GM23338 (cell line): ENCODE measurements at regions not wholly inside any gene's neighbourhood (a gene's known extent, or its start where the extent isn't known, plus 50 kb on each side); places are given as distances from the start of the nearest gene placed in this dataset.

Source experiments
- ATAC-seq: fragments of 200-7000 bp; cut with Tn5 transposase; 3 replicates; pipeline ENCODE4 v1.9.1; 2020
- DNase-seq: peaks from one replicate; pipeline ENCODE4 v3.0.0-alpha.2; 2015; ENCODE audit warnings: low spot score
- H2AFZ ChIP-seq: fragments of 200-600 bp; sonication (generic); 2 replicates; pipeline ENCODE4 v1.8.0; 2016; ENCODE audit warnings: antibody characterized with exemption, mild to moderate bottlenecking, moderate library complexity
- H3F3A ChIP-seq: fragments of 200-600 bp; sonication (generic); replicated peaks from 2 replicates; pipeline ENCODE4 v1.8.0; 2017; ENCODE audit warnings: antibody characterized with exemption, mixed run types, low read depth
- H3K27ac ChIP-seq: fragments of 200-600 bp; sonication (generic); 2 replicates; pipeline ENCODE4 v1.6.1; 2016; ENCODE audit warnings: low read depth
- H3K27me3 ChIP-seq: fragments of 200-600 bp; sonication (generic); 2 replicates; pipeline ENCODE4 v1.8.0; 2016; ENCODE audit warnings: mild to moderate bottlenecking, mixed run types, moderate library complexity; ENCODE audit not compliant: insufficient read depth
- H3K36me3 ChIP-seq: fragments of 200-600 bp; sonication (generic); 2 replicates; pipeline ENCODE4 v1.8.0; 2016; ENCODE audit warnings: mild to moderate bottlenecking; ENCODE audit not compliant: insufficient read depth
- H3K4me1 ChIP-seq: fragments of 200-600 bp; sonication (generic); 2 replicates; pipeline ENCODE4 v1.8.0; 2016; ENCODE audit warnings: mild to moderate bottlenecking, moderate library complexity; ENCODE audit not compliant: insufficient read depth
- H3K4me2 ChIP-seq: fragments of 200-600 bp; sonication (generic); 2 replicates; pipeline ENCODE4 v1.7.1; 2017; ENCODE audit warnings: mixed run types
- H3K4me3 ChIP-seq: fragments of 200-600 bp; sonication (generic); 2 replicates; pipeline ENCODE4 v1.6.1; 2016; ENCODE audit warnings: mixed run types
- H3K79me2 ChIP-seq: fragments of 200-600 bp; sonication (generic); replicated peaks from 2 replicates; pipeline ENCODE4 v1.8.0; 2017; ENCODE audit warnings: mild to moderate bottlenecking; ENCODE audit not compliant: insufficient read depth
- H3K9me2 ChIP-seq: fragments of 200-600 bp; sonication (generic); 2 replicates; pipeline ENCODE4 v1.8.0; 2017; ENCODE audit not compliant: insufficient read depth
- H4K20me1 ChIP-seq: fragments of 200-600 bp; sonication (generic); replicated peaks from 2 replicates; pipeline ENCODE4 v1.8.0; 2017; ENCODE audit warnings: mild to moderate bottlenecking; ENCODE audit not compliant: insufficient read depth
- H3K27ac Mint-ChIP-seq: 2 replicates; pipeline ENCODE4 v1.8.0; 2020; ENCODE audit warnings: inconsistent platforms, mild to moderate bottlenecking, moderate library complexity, mixed read lengths
- H3K27me3 Mint-ChIP-seq: 3 replicates; pipeline ENCODE4 v1.8.0; 2022; ENCODE audit warnings: low read depth, mild to moderate bottlenecking, moderate library complexity, mixed read lengths, inconsistent platforms; ENCODE audit not compliant: insufficient read depth, poor library complexity
- H3K36me3 Mint-ChIP-seq: 3 replicates; pipeline ENCODE4 v1.8.0; 2021; ENCODE audit warnings: low read depth, mild to moderate bottlenecking, inconsistent platforms, moderate library complexity, mixed read lengths
- H3K4me1 Mint-ChIP-seq: 3 replicates; pipeline ENCODE4 v1.8.0; 2020; ENCODE audit warnings: mild to moderate bottlenecking, inconsistent platforms, mixed read lengths
- H3K4me3 Mint-ChIP-seq: 3 replicates; pipeline ENCODE4 v1.8.0; 2021; ENCODE audit warnings: moderate library complexity, mild to moderate bottlenecking, inconsistent platforms, mixed read lengths
- H3K9me3 Mint-ChIP-seq: 3 replicates; pipeline ENCODE4 v1.8.0; 2020; ENCODE audit warnings: moderate library complexity, mild to moderate bottlenecking, inconsistent platforms, mixed read lengths
- CTCF ChIP-seq, 2 experiments: fragments of 200-600 bp in 1 of 2; sonication (generic) in 1 of 2; conservative IDR thresholded peaks; 2 replicates each; pipeline versions ENCODE4 v1.5.1 to v1.6.1; 2016 to 2017; ENCODE audit warnings: antibody characterized with exemption in 2 of 2, low read depth in 2 of 2, mild to moderate bottlenecking in 2 of 2, moderate library complexity in 1 of 2
- JUNB ChIP-seq: IDR thresholded peaks from one replicate; pipeline ENCODE4 v1.6.1; 2016; ENCODE audit warnings: antibody characterized with exemption; ENCODE audit not compliant: unreplicated experiment
- NANOG ChIP-seq: IDR thresholded peaks from 2 replicates; pipeline ENCODE4 v1.6.1; 2016; ENCODE audit warnings: antibody characterized with exemption, borderline replicate concordance
- ZNF114 ChIP-seq: fragments of 250-450 bp; sonication (Bioruptor Pico); IDR thresholded peaks from 2 replicates; pipeline ENCODE4 v1.5.0; 2020; ENCODE audit warnings: mild to moderate bottlenecking, moderate library complexity
- ZNF331 ChIP-seq: fragments of 250-450 bp; sonication (Bioruptor Pico); IDR thresholded peaks from 2 replicates; pipeline ENCODE4 v1.5.0; 2020; ENCODE audit warnings: low read depth, mild to moderate bottlenecking, moderate library complexity
- TF ChIP-seq, protein P1 (sequence below): IDR thresholded peaks from one replicate; pipeline ENCODE4 v1.6.1; 2018; ENCODE audit warnings: antibody characterized with exemption; ENCODE audit not compliant: unreplicated experiment
- TF ChIP-seq, protein P2 (sequence below): fragments of 250-450 bp; sonication (Bioruptor Pico); IDR thresholded peaks from 2 replicates; pipeline ENCODE4 v1.5.0; 2020; ENCODE audit warnings: mild to moderate bottlenecking, moderate library complexity

- Histone ChIP-seq H3K4me2 (no peak overlapping the region), H3K27me3 (no peaks in the 10 kb centered on the region), H2AFZ (no peak overlapping the region), H3K4me3 (no peak overlapping the region), H3K27ac (no peak overlapping the region), H3K36me3 (no peaks in the 10 kb centered on the region), H3F3A (no peaks in the 10 kb centered on the region), H3K4me1 (no peaks in the 10 kb centered on the region), H3K9me2 (no peaks in the 10 kb centered on the region), H4K20me1 (no peaks in the 10 kb centered on the region), H3K79me2 (no peaks in the 10 kb centered on the region)
- H3K4me3 Mint-ChIP-seq: no peak overlapping the region
- peaks cover 5% of the 10 kb centered on the region; the same call in 2 of the 3 replicates for H3K4me1 Mint-ChIP-seq
- DNase-seq (no peak), ATAC-seq (no peak)
- peaks cover 2% of the 10 kb centered on the region for H3K27me3 Mint-ChIP-seq
- H3K36me3 Mint-ChIP-seq: no peaks in the 10 kb centered on the region
- H3K27ac Mint-ChIP-seq: no peak overlapping the region
- TF ChIP-seq, protein P1, sequence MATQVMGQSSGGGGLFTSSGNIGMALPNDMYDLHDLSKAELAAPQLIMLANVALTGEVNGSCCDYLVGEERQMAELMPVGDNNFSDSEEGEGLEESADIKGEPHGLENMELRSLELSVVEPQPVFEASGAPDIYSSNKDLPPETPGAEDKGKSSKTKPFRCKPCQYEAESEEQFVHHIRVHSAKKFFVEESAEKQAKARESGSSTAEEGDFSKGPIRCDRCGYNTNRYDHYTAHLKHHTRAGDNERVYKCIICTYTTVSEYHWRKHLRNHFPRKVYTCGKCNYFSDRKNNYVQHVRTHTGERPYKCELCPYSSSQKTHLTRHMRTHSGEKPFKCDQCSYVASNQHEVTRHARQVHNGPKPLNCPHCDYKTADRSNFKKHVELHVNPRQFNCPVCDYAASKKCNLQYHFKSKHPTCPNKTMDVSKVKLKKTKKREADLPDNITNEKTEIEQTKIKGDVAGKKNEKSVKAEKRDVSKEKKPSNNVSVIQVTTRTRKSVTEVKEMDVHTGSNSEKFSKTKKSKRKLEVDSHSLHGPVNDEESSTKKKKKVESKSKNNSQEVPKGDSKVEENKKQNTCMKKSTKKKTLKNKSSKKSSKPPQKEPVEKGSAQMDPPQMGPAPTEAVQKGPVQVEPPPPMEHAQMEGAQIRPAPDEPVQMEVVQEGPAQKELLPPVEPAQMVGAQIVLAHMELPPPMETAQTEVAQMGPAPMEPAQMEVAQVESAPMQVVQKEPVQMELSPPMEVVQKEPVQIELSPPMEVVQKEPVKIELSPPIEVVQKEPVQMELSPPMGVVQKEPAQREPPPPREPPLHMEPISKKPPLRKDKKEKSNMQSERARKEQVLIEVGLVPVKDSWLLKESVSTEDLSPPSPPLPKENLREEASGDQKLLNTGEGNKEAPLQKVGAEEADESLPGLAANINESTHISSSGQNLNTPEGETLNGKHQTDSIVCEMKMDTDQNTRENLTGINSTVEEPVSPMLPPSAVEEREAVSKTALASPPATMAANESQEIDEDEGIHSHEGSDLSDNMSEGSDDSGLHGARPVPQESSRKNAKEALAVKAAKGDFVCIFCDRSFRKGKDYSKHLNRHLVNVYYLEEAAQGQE: no peak
- no peak for TF ChIP-seq CTCF (conservative IDR thresholded peaks at IDR 0.05; ENCODE audit: low read depth in 2 of 2)
- TF ChIP-seq, protein P2, sequence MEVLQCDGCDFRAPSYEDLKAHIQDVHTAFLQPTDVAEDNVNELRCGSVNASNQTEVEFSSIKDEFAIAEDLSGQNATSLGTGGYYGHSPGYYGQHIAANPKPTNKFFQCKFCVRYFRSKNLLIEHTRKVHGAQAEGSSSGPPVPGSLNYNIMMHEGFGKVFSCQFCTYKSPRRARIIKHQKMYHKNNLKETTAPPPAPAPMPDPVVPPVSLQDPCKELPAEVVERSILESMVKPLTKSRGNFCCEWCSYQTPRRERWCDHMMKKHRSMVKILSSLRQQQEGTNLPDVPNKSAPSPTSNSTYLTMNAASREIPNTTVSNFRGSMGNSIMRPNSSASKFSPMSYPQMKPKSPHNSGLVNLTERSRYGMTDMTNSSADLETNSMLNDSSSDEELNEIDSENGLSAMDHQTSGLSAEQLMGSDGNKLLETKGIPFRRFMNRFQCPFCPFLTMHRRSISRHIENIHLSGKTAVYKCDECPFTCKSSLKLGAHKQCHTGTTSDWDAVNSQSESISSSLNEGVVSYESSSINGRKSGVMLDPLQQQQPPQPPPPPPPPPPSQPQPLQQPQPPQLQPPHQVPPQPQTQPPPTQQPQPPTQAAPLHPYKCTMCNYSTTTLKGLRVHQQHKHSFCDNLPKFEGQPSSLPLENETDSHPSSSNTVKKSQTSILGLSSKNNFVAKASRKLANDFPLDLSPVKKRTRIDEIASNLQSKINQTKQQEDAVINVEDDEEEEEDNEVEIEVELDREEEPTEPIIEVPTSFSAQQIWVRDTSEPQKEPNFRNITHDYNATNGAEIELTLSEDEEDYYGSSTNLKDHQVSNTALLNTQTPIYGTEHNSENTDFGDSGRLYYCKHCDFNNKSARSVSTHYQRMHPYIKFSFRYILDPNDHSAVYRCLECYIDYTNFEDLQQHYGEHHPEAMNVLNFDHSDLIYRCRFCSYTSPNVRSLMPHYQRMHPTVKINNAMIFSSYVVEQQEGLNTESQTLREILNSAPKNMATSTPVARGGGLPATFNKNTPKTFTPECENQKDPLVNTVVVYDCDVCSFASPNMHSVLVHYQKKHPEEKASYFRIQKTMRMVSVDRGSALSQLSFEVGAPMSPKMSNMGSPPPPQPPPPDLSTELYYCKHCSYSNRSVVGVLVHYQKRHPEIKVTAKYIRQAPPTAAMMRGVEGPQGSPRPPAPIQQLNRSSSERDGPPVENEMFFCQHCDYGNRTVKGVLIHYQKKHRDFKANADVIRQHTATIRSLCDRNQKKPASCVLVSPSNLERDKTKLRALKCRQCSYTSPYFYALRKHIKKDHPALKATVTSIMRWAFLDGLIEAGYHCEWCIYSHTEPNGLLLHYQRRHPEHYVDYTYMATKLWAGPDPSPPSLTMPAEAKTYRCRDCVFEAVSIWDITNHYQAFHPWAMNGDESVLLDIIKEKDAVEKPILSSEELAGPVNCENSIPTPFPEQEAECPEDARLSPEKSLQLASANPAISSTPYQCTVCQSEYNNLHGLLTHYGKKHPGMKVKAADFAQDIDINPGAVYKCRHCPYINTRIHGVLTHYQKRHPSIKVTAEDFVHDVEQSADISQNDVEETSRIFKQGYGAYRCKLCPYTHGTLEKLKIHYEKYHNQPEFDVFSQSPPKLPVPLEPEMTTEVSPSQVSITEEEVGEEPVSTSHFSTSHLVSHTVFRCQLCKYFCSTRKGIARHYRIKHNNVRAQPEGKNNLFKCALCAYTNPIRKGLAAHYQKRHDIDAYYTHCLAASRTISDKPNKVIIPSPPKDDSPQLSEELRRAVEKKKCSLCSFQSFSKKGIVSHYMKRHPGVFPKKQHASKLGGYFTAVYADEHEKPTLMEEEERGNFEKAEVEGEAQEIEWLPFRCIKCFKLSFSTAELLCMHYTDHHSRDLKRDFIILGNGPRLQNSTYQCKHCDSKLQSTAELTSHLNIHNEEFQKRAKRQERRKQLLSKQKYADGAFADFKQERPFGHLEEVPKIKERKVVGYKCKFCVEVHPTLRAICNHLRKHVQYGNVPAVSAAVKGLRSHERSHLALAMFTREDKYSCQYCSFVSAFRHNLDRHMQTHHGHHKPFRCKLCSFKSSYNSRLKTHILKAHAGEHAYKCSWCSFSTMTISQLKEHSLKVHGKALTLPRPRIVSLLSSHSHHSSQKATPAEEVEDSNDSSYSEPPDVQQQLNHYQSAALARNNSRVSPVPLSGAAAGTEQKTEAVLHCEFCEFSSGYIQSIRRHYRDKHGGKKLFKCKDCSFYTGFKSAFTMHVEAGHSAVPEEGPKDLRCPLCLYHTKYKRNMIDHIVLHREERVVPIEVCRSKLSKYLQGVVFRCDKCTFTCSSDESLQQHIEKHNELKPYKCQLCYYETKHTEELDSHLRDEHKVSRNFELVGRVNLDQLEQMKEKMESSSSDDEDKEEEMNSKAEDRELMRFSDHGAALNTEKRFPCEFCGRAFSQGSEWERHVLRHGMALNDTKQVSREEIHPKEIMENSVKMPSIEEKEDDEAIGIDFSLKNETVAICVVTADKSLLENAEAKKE: no peak
- no peak for TF ChIP-seq ZNF331 (CRISPR knock-in tag)
- no peak for TF ChIP-seq JUNB
- TF ChIP-seq NANOG: no peak
- no peak for TF ChIP-seq ZNF114 (CRISPR knock-in tag)
- H3K9me3 Mint-ChIP-seq: no peaks in the 10 kb centered on the region
Observed at GRCh38 chr16:65786916-65787315, 579.6 kb upstream of the CDH5 start.
